PC-3 (cell line): ENCODE measurements at regions not wholly inside any gene's neighbourhood (a gene's known extent, or its start where the extent isn't known, plus 50 kb on each side); places are given as distances from the start of the nearest gene placed in this dataset.

Experiments used
- EZH2 ChIP-seq: fragments of 300-600 bp; sonication (generic); IDR thresholded peaks from one replicate; pipeline ENCODE4 v1.6.1; 2017; ENCODE audit warnings: antibody characterized with exemption, mild to moderate bottlenecking, low read length; ENCODE audit not compliant: unreplicated experiment
- EZH2phosphoT487 ChIP-seq: fragments of 300-600 bp; sonication (generic); IDR thresholded peaks from 2 replicates; pipeline ENCODE4 v1.6.1; 2018; ENCODE audit warnings: mild to moderate bottlenecking, antibody characterized with exemption, low read length, borderline replicate concordance
- TF ChIP-seq, protein P1 (sequence below): fragments of 300-600 bp; sonication (generic); conservative IDR thresholded peaks from 2 replicates; pipeline ENCODE4 v1.5.1; 2017; ENCODE audit warnings: antibody characterized with exemption, low read depth, mild to moderate bottlenecking, low read length

DNA sequence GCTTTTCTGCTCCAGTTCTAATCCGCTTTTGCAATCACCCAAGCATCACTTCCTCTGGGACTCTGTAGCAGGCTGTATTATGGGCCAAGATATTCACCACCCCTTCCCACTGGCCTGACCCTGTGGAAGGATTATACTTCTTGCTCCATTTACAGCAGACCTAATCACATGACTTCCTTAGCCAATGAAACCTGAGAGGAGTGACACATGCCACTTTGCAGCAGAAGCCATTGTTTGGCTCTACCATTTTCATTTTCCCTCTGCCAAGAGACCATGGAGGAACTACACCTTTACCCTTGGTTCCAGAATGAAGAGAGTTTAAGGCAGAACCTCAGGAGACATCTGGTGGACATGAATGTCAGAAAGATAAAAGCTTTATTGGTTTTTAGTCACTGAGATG lies 134.9 kb upstream of the HSD17B12 start:
- TF ChIP-seq, protein P1, sequence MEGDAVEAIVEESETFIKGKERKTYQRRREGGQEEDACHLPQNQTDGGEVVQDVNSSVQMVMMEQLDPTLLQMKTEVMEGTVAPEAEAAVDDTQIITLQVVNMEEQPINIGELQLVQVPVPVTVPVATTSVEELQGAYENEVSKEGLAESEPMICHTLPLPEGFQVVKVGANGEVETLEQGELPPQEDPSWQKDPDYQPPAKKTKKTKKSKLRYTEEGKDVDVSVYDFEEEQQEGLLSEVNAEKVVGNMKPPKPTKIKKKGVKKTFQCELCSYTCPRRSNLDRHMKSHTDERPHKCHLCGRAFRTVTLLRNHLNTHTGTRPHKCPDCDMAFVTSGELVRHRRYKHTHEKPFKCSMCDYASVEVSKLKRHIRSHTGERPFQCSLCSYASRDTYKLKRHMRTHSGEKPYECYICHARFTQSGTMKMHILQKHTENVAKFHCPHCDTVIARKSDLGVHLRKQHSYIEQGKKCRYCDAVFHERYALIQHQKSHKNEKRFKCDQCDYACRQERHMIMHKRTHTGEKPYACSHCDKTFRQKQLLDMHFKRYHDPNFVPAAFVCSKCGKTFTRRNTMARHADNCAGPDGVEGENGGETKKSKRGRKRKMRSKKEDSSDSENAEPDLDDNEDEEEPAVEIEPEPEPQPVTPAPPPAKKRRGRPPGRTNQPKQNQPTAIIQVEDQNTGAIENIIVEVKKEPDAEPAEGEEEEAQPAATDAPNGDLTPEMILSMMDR: no peak
- TF ChIP-seq EZH2: no peak
- TF ChIP-seq EZH2phosphoT487: no peak
